BJ (cell line): ENCODE measurements at regions not wholly inside any gene's neighbourhood (a gene's known extent, or its start where the extent isn't known, plus 50 kb on each side); places are given as distances from the start of the nearest gene placed in this dataset.

Source experiments
- CTCF ChIA-PET: fragments of 350-600 bp; formaldehyde crosslinking; extraction: SDS; loops from one replicate; lab custom pipeline; 2021; ENCODE audit warnings: antibody characterized with exemption, inconsistent platforms; lab: Yijun Ruan, JAX
- POLR2A ChIA-PET: fragments of 300-600 bp; sonication (Branson Sonifier 250); formaldehyde crosslinking; extraction: SDS; loops from one replicate; lab custom pipeline; 2021; ENCODE audit warnings: antibody characterized with exemption; lab: Charles Lee
- DNase-seq: peaks from one replicate; pipeline ENCODE4 v3.0.0-alpha.2; 2011; ENCODE audit warnings: low read depth
- H3K27me3 ChIP-seq: 2 replicates; pipeline ENCODE4 v1.6.0; 2011; ENCODE audit warnings: low read length; ENCODE audit not compliant: control insufficient read depth, insufficient read depth
- H3K36me3 ChIP-seq: 2 replicates; pipeline ENCODE4 v1.5.1; 2011; ENCODE audit warnings: low read length; ENCODE audit not compliant: control insufficient read depth, insufficient read depth
- H3K4me3 ChIP-seq: 2 replicates; pipeline ENCODE4 v1.5.1; 2011; ENCODE audit warnings: low read depth, mild to moderate bottlenecking, control low read depth, low read length
- TF ChIP-seq, protein P1 (sequence below): IDR thresholded peaks from 2 replicates; pipeline ENCODE4 v1.5.1; 2011; ENCODE audit warnings: low read depth, mild to moderate bottlenecking, control low read depth, inconsistent platforms, low read length, moderate library complexity; ENCODE audit not compliant: insufficient read depth

DNA sequence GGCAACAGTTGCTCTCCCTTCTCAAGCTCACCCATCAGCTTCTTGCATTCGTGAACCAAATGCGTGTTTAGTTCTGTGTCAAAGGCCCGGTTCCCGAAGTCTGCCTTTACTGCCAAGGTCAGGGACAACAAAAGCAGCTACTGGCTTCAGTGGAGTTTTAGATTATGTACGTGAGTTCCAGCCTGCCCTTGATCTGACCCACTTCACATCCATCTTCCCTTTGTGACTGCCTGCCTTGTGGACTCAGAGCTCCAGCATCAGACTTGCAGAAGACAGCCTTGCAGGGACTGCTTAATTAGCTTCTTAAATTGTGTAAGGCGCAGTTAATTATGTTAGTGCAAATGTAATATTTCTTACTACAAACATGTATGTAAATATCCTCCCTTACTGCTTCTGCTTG is 774.7 kb upstream of the EDIL3 start:
- CTCF ChIA-PET = no interaction called here
- Histone ChIP-seq H3K4me3 (no peak overlapping the region), H3K36me3 (no peaks in the 10 kb centered on the region), H3K27me3 (no peaks in the 10 kb centered on the region)
- POLR2A ChIA-PET = no interaction called here
- TF ChIP-seq, protein P1, sequence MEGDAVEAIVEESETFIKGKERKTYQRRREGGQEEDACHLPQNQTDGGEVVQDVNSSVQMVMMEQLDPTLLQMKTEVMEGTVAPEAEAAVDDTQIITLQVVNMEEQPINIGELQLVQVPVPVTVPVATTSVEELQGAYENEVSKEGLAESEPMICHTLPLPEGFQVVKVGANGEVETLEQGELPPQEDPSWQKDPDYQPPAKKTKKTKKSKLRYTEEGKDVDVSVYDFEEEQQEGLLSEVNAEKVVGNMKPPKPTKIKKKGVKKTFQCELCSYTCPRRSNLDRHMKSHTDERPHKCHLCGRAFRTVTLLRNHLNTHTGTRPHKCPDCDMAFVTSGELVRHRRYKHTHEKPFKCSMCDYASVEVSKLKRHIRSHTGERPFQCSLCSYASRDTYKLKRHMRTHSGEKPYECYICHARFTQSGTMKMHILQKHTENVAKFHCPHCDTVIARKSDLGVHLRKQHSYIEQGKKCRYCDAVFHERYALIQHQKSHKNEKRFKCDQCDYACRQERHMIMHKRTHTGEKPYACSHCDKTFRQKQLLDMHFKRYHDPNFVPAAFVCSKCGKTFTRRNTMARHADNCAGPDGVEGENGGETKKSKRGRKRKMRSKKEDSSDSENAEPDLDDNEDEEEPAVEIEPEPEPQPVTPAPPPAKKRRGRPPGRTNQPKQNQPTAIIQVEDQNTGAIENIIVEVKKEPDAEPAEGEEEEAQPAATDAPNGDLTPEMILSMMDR = no peak
- DNase-seq = no peak

DNA sequence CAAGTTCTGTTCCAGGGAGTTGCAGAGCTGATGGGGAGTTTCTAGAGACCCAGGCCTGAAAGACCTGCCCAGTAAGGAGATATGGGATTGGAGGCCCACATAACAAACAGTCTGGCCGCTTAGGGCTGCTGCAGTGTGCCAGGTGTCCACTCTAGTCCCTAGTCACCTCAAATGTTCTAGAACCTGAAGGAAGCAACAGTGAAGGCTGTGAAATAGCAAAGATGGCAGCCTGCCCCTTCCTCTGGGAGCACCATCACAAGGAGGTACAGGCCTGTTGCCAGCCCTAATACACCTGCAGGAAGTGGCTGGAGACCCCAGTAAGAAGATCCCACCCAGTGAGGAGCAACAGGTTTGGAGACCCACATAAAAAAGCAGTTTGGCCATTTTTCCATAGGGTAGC is 783.8 kb upstream of the EDIL3 start:
- Histone ChIP-seq H3K4me3 (no peak overlapping the region), H3K36me3 (no peaks in the 10 kb centered on the region), H3K27me3 (no peaks in the 10 kb centered on the region)
- TF ChIP-seq, protein P1 = no peak
- ChIA-PET CTCF (no interaction called here), POLR2A (no interaction called here)
- no peak for DNase-seq

DNA sequence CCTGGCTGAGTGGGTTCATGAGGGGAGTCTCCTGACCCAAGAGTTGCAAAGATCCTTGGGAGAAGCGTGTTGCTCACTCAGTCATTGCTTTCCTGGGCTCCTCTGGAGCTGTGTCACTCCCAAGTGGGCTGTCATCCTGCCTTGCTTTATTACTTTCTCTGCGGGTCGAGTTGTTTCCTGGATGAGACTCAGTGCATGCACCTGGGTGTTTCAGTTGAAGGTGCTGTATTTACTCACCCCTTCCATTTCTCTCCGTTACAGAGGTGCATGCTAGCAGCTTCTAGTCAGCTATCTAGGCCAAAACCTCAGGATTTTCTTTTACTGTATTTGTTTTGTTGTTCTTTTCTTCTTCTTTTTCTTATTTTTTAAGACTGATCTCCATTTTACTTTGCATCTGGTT is 785.5 kb upstream of the EDIL3 start:
- ChIA-PET CTCF (interaction anchor here (0.8 kb wide), 1 partner anchor 8 kb away, joined by 3 read pairs; no protein-coding TSS in a partner anchor), POLR2A (no interaction called here)
- H3K4me3 ChIP-seq = no peak overlapping the region
- no peaks in the 10 kb centered on the region for H3K36me3 ChIP-seq
- H3K27me3 ChIP-seq = no peaks in the 10 kb centered on the region
- no peak for DNase-seq
- TF ChIP-seq, protein P1 = no peak

DNA sequence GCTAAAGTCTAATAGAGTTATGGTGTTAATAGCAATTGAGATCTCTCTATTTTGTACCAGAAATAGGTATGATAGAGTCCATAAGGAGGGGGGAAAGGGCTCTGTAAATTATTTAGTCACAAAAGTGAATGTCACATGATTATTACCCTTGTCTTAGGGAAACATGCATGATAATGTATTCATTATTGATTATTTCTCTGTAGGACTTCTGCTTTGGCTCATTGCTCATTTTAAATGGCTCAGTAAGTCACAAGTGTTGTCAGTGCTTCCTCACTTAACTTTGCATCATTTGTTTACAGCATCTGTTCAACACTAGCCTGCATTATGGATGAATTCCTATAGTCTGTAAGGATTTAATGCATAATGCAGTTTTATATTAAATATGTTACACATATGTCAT is 788.8 kb upstream of the EDIL3 start:
- CTCF ChIA-PET = no interaction called here
- TF ChIP-seq, protein P1 = no peak

DNA sequence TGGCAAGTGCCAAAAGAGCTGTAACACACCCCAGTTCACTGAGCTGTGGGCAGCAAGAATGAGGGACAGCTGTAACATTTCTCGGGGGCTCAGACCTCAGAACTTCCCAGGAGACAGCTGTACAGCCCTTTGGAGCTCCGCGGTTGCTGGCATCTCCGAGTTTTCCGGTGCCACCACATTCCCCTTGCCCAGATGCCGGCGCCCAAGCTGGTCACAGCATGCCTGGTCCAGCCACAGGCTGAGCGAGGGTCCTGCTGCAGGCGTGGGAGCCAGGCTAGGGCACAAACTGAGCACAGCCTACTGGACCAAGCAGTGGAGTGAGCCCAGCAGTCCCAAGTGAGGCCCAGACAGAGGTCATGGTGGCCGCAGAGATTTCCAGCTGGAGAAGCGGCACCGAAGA is 797.7 kb upstream of the EDIL3 start:
- no peaks in the 10 kb centered on the region for H3K27me3 ChIP-seq
- ChIA-PET CTCF (no interaction called here), POLR2A (no interaction called here)
- TF ChIP-seq, protein P1 = no peak
- H3K36me3 ChIP-seq = no peaks in the 10 kb centered on the region
- H3K4me3 ChIP-seq = no peak overlapping the region
- DNase-seq = no peak

More for the DNA sequence above, 788.8 kb upstream of the EDIL3 start:
- no peak for DNase-seq
- POLR2A ChIA-PET = no interaction called here
- no peak overlapping the region for H3K4me3 ChIP-seq
- H3K36me3 ChIP-seq = no peaks in the 10 kb centered on the region
- H3K27me3 ChIP-seq = no peaks in the 10 kb centered on the region
